ENCODE measurements at regions not wholly inside any gene's neighbourhood (a gene's known extent, or its start where the extent isn't known, plus 50 kb on each side); places are given as distances from the start of the nearest gene placed in this dataset.

GRCh38 chr2:16172324-16173175 is 232.2 kb downstream of the MYCN start:
- TF ChIP-seq CTCF (IDR thresholded peaks at IDR 0.05; ENCODE audit: low read depth, low read length): no peak
- H3K4me3 ChIP-seq (ENCODE audit: low read depth, low read length): no peak overlapping the region

DNA sequence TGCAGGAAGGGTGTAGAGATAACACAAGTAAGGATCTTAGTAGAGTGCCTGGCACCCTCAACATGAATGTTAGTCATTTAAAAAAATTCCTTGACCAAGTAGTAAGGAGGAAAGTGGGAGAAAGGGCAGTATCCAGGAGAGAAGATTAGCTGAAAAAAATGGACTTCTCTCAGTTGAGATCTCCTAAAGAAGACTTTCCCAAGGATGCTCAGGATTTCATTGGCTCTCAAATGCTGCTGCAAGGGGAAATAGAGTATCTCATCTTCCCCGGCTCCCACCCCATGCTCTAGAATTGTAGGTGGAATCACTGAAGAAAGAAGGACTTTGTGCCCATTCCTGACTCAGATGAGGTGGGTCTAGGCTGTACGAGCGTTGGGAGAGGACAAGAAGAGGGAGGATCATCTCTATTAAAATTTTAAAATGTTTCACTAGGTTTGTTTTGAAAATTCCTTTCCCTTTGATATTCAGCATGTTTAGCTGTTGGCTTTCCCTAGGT is 231.1 kb downstream of the MYCN start:
- H3K4me3 ChIP-seq (ENCODE audit: low read depth, low read length): no peak overlapping the region
- TF ChIP-seq CTCF (IDR thresholded peaks at IDR 0.05; ENCODE audit: low read depth, low read length): no peak

GRCh38 chr2:16170675-16171424 is 230.5 kb downstream of the MYCN start:
- no peak for TF ChIP-seq CTCF (IDR thresholded peaks at IDR 0.05; ENCODE audit: low read depth, low read length)
- H3K4me3 ChIP-seq (ENCODE audit: low read depth, low read length): no peak overlapping the region

DNA sequence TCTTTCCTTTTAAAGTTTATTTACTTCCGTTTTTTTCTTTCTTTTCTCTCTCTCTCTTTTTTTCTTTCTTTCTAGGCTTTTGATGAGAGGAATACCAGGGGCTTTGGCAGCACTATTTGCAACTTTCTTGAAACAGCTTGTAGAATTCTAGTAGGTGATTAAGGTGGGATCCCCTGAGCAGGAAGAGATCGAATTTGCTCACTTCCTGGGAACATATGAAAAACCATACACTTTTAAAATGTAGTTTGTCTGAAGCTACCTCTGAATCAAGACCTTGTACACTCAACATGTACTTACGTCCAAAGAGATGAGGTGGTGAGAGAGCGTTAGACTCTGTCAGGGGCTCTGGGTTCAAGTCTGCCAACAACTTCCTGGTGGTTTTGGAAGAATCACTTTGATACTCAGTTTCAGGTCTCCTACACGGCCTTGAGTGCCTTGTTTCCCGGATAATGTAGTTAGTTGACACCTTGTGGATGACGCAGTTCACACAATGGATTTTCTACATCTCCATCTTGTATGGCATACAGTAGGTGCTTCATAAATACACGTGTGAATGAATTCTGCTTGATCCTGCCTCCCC is 229.1 kb downstream of the MYCN start:
- H3K4me3 ChIP-seq (ENCODE audit: low read depth, low read length): no peak overlapping the region
- TF ChIP-seq CTCF (IDR thresholded peaks at IDR 0.05; ENCODE audit: low read depth, low read length): no peak

- TF ChIP-seq CTCF (IDR thresholded peaks at IDR 0.05; ENCODE audit: low read depth, low read length): no peak
- no peak overlapping the region for H3K4me3 ChIP-seq (ENCODE audit: low read depth, low read length)
Observed at GRCh38 chr2:16168506-16169264, 228.3 kb downstream of the MYCN start.

GRCh38 chr2:16167870-16168426 is 227.6 kb downstream of the MYCN start:
- no peak for TF ChIP-seq CTCF (IDR thresholded peaks at IDR 0.05; ENCODE audit: low read depth, low read length)
- no peak overlapping the region for H3K4me3 ChIP-seq (ENCODE audit: low read depth, low read length)
